HG02973 (cell line): ENCODE measurements at regions not wholly inside any gene's neighbourhood (a gene's known extent, or its start where the extent isn't known, plus 50 kb on each side); places are given as distances from the start of the nearest gene placed in this dataset.

Experiments used
- ATAC-seq: cut with Tn5 transposase; IDR thresholded peaks from one replicate; pipeline ENCODE4 v1.9.1; 2021; ENCODE audit warnings: moderate library complexity; ENCODE audit not compliant: unreplicated experiment

DNA sequence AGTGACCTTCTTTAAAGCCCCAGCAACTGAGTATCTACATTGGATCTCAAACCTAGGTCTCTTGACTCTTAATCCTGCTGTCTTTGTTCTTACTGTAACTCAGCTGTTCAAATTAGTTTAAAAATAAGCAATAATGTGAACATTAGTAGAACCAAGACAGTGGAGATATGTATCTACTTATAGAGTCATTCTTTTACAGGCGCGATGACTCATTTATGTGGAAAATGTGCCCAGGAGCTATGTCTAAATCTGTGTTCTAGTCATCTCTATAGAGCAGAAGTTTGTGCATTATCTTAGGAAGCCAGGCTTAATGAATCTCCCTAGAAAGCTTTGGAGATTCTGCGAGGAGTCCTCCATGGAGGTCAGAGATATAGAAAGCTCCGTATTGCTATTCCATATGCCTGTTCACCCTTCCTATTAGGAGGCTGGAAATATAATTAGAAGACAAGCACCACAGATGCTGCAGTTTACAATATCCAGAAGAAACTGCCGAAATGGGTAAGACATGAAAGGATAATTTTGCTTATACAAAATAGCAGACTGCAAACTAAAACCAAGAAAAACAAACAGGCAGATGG is 211.6 kb downstream of the TRIB2 start:
- no peak for ATAC-seq

DNA sequence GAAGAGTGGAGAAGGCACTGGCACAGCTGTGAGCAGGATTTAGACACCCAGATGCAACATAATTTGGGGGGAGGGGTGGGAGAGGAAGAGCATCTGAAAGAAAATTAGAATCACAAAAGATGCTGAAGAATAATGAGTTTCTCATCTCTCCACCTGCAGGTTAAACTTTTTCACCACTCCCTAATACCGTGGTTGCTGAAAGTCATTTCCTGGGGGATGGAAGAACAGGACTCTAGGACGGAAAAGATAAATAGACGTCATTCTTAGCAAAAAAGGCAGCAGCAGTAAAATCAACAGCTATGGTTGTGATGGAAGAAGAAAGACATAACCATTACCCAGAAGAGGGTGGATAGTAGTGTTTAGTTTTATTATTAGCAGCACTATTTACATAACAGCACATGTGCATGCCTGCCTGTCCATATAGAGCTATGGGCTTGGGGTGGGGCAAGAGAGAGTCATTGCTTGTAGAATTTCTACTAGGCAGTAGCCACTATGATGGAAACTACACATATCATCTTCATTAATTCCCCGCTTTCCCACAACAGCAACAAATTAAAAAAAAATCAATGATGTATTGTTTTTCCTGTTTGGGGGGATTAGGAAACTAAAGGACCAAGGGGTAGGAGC is 212.2 kb downstream of the TRIB2 start:
- no peak for ATAC-seq

DNA sequence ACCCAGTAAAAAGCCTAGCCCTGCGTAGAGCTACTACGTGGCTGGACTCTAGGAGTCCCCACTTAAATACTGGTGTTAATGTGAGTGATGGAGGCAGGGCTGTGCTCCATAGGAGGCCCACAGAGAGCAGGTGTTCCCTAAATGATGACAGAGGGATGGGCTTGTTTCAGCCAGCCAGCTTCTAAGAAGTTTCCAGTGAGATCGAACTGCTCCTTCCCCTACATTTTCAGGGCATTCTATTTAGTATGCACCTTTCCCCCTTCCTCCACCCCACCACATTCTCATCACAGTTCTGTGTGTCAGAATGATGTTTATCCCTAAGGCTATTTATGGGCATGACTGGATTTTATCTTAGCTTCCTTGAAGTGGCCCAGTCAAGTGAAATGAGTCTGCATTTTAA is 213.0 kb downstream of the TRIB2 start:
- ATAC-seq, result no peak

DNA sequence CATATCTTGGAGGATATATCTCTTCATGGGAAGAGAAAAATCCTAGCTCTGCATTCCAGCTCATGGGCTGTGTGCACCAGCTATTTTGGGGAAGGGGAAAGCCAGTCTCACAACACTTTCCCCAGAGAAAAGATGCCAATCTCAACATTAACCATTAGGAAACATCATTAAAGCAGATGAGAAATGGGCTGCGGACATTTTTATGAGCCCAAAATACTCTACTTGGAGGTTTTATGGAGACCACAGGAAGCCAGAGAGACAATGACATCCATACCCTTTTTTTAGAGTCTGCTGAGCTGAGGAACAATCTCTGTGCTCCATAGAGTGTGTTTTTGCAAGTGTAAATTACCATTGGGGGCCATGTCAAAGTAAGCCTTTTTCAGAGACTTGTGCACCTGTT is 213.7 kb downstream of the TRIB2 start:
- no peak for ATAC-seq

DNA sequence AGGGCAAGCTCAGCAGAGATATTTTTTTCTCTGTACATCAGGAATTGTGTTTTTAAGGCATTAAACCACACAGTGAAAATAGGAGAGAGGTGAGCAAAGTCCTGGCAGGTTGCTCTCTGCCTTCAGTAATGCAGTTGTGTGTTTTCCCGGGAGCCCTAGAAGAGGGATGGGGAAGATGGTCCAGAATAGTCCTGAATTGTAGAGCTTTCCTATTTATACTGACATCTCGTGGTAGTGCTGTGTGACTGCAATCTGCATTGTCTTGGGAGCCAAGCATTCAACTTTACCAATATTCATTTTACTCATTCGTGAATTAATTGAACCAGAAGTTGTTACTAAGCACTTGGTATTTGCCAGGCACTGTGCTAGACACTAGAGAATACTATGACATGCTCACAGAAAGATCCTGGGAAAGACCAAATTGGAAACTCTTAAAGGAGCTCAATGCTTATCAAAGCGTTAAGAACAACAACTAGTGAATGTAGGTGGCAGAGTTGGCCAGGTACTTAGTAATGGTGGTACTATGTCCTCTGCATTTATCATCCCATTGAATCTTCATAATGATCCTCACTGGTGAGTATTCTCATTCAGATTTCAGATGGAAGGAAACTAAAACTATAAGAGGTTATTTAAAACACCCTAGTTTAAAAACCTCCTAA is 214.6 kb downstream of the TRIB2 start:
- peak; percentile 79 for ATAC-seq

DNA sequence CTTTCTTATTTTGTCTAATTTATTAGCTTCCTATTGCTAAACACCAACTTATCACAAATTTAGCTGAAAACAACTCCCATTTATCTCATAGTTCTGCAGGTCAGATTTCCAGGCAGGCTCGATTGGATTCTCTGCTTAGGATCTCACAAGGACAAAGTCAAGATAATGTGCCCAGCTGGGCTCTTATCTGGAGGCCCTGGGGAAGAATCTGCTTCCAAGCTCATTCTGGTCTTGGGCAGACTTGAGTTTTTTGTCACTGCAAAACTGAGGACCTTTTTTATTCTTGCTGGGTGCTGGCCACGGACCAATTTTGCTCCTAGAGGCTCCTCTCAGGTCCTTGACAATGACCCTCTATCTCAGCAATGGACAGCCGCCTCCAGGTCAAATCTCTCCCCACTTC is 215.5 kb downstream of the TRIB2 start:
- no peak for ATAC-seq

DNA sequence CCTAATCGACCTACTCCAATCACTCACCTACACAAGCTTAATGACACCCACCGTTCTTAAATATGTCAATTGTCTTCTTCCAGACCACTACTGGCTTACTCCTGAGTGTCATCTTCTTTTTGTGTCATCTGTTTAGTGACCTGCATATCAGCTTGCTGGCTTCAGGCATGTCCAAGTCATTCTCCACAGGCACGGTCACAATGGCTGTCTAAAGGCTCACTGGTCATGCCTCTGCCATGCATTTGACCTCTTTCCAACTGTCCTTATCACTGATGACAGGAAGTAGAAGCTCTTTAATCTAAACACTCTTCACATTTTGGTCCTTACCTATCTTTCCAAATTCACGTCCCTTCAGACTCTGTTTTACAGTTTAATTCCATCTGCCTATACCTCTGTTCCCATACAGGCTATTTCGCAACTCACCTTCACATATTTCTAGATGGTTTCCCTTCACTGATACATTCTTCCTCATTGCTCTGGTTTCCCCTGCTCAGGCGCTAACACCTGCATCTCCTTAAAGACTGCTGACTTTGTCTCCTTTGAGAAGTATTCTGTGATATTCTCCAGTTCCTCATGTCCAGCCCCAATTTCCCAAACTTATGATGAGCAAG is 217.5 kb downstream of the TRIB2 start:
- no peak for ATAC-seq

DNA sequence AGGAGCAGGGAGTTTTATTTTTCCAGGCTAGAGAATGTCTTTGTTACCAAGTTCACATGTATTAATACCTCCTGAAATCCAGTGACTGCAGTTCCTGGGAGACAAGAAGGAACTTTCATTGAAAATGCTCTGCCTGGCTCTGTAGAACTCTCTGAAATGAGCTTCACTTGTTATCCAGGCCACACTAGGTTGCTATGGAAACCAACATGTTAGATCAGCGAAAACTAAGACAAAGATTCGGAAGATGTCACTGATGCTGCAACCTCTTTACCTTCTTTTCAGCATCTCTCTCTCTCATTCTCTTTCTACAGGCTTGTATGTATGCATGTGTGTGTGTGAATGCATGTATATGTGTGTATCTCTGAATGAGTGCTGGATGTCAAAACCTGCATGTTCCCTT is 218.5 kb downstream of the TRIB2 start:
- no peak for ATAC-seq

DNA sequence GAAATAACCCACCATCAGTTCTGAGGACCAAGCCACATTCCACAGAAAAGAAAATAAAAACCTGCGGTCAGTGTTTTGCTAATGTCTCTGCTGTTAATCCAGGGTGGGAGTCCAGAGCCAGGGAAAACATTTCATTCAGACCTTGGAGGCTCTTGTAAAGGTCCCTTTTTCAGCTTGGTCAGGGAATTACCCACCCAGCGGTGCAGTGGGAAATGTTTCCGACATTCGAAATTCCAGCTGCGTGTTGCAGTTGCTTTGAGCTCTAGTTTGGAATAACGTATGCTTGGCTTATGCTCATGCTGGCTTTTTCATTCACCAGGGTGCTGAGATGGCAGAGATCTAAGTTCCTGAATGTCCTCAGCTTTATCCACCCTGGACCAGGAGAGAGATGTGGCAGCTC is 219.1 kb downstream of the TRIB2 start:
- ATAC-seq, result no peak

DNA sequence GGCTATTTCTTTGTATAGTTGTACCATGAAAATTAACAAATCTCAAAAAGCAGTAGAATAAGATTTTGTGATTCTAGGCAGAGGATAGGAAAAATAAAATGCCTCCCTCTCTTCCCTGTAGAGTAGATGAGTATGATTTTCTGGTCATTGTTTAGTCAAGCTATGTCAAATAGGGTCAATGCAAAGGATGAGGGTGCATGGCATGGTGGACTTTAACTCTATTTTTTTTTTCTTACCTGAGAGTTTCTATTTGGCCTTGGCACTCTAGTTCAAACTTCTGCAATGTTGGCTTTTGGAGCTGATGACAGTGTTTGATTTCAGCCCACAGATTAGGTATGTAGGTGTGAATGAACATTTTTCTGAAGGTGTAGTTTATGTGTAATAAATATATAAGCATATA is 224.5 kb downstream of the TRIB2 start:
- ATAC-seq, result no peak

DNA sequence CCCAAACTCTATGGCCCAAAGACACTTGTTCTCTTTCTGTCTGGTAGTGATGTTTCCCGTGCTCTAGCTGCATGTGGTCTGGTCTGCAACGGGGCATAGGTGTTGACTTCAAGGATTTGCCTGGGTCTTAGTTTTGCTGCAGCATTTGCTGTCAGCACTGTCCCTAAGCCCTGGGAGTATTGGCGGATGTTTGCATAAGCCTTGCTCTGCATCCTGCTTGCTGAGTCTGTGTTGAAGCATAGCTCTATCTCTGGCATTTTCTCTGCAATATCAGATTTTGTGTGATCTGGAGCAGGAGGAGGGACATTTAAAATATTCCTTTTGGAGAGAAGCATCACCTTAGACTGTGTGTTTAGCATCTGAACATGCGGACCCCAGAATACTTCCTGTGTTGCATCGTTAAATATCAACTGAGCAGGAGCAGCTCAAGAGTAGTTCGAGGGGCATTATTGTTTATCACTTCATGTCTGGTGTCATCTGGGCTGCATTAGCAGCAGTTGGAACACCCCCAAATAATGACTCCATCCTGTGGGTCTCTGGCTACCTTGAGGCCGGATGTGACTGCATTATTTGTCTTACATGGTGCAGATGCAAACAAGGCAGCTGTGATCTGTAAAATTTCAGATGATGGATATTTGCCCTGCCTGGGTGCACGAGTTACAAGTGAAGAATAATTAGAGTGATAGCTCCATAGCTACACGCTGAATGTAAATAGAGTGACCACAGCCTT is 231.7 kb downstream of the TRIB2 start:
- no peak for ATAC-seq

DNA sequence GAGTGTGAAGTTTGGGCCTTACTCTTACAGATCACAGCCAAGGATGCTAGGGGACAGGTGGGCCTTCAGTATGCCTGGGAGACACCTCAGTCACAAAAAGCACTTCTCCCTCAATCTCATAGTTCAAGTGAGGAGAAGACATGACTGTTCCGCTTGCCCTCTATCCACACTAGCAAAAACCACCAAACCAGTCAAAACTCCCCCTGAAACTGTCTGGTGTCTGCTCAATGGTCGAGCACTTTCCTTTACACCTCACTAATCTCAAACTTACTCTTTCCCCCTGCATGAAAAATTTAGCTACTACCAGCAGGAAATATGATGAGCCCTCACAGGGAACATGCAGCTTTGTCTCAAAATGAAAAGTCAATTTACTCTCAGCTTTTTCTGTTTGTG is 232.2 kb downstream of the TRIB2 start:
- peak; percentile 95 for ATAC-seq

DNA sequence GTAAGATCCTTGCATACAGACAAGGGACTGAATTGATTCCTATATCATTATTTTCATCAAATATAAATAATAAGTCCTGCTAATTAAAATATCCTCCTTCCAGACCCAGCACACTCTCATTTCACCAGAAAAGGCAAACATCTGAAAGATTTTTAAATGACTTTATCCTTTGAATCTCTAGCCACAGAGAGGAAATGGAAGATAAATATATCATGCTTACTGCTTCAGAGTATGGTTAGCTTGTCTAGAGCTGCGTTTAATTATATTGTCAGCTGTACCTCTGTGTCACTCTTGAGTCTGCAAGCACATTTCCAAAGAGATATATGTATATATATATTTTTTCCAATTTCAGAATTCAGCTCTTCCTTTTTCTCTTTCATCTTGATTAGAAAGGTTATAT is 232.7 kb downstream of the TRIB2 start:
- no peak for ATAC-seq

DNA sequence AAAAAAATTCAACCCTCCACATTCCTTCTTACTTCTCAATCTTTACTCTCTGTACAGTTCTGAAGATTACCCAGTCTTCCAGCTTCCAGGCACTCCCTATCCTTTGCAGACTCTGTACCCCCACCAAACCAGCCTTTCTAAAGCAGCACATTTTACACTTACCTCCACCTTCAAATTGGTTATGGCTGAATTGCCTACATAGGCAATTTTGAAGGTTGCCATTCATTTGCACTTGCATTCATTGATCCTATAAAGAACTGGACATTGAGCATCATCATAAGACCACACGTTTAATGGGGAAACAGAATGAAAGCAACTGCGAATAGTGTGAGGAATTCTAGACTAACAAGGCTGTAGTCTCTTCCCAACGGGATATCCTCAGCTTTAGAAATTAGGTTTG is 233.4 kb downstream of the TRIB2 start:
- ATAC-seq, result no peak

DNA sequence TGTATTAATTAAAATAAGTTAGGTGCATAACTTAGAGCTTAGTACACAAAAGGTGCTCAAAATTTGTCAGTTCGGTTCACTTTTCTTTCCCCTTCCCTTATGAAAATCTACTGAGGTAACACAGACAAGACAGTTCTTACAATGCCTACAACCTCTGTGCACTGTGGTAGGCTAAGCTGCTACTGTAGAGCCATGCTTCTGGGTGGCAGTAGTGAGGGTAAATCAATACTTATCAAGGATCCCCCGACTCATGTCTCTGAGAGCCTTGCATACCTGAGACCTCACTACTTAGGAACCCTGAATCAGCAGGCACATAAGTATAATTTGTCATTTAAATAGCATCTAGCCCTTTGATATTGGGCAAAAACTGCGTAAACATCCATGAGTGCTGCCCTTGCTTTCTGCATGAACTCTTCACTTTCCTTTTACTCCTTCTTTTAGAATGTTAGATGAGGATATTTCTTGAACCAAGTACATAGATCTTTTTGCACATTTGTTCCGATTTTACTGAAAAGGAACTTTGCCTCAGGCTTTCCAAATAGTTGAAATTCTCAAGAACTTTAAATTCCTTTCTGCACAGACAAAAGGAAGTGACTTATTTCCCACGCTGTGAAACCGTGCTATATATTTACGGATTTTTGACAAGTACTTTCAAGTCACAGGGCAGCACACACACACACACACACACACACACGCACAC is 234.4 kb downstream of the TRIB2 start:
- ATAC-seq, result no peak

DNA sequence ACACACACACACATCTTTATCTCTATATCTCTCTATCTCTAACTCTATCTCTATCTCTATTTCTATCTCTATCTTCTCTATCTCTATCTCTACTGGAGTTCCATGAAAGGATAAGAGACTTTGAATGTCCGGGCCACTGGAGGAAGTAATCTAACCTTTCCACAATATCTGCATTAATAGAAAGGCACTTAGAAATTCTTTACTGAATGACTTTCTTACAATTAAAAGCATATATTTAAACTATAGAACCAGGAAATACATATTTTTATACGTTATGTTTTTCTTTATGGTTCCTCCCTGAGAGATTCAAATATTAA is 234.9 kb downstream of the TRIB2 start:
- ATAC-seq, result no peak

DNA sequence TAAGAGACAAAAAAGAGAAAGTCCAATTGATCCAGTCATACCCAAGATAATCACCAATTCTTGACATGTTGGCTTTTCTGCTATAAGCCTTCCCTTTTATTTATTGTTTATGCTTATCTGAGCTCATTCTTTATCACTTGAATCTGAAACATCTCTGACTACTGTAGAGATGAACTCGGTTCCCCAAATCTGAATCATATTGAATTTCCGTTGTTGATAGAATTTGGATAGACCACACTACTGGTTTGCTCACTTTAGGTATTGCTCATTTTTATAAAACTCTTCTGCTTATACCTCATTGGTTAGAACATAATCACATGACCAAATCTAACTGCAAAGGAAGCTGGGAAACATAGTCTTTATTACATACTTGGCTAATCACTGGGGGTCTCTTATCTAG is 236.9 kb downstream of the TRIB2 start:
- no peak for ATAC-seq

DNA sequence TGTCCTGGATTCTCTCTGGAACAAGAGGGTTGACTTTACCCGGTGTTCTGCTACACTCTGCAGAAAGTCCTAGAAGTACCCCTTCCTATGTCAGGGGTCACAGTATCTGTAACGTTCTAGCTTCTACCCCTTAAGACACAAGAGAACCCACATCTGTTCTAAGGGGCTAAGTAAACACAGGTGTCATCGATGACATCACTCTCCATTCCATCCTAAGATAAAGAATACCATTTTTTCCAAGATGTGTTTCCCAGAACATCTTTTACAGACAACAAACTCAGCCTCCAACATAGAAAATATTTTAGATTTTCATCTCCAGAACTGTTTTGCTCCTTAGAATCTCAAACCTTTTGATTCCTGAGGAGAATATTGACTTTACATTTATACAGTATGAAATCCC is 239.1 kb downstream of the TRIB2 start:
- no peak for ATAC-seq

DNA sequence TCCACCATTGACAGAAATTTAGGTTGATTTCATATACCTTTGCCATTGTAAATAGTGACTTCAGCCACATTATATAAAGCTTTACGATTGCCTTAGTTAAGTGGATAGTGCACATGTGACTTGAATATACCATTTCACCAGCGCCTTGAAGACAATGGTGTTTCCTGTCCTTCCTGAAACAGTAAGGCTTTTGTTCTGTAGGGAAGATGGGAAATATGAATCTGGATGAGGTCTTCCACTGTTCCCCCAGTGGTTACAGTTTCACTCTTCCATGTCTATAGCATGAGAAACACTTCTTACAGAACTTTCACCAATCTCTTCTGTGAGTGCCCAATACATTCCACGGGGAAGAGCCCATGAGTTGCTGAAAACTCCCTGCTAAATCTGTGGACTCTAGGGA is 240.5 kb downstream of the TRIB2 start:
- no peak for ATAC-seq

DNA sequence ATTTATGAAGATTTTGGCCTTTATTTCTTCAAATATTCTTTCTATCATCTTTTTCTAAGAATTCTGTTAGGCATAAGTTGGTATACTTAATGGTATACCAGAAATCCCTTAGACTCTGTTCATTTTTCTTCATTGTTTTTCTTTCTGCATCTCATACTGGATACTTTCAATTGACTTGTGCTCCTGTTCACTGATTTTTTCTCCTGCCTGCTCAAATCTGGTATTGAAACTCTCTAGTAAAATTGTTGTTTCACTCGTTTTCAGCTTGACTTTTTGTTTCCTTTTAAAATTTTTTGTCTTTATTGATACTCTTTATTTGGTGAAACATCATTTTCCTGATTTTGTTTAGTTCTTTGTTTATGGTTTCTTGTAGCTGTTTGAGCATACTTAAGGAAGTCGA is 243.2 kb downstream of the TRIB2 start:
- no peak for ATAC-seq

DNA sequence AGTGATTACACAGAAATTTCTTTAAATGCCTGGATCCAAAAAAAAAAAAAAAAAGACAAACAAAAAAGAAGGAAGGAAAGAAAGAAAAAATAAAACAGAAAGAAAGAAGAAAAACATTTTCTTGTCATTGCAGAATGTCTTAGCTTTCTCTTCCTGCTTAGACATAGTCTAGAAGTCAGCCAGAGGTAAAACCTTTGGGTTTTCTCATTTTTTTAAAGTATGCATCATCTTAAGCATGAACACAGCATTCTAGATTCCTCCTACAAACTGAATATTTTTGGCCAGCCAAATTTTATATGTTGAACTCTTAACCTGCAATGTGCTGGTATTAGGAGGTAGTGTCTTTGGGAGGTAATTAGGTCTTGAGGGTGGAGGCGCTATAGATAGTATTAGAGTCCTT is 243.9 kb downstream of the TRIB2 start:
- no peak for ATAC-seq
